ENCODE measurements at regions not wholly inside any gene's neighbourhood (a gene's known extent, or its start where the extent isn't known, plus 50 kb on each side); places are given as distances from the start of the nearest gene placed in this dataset.

DNA sequence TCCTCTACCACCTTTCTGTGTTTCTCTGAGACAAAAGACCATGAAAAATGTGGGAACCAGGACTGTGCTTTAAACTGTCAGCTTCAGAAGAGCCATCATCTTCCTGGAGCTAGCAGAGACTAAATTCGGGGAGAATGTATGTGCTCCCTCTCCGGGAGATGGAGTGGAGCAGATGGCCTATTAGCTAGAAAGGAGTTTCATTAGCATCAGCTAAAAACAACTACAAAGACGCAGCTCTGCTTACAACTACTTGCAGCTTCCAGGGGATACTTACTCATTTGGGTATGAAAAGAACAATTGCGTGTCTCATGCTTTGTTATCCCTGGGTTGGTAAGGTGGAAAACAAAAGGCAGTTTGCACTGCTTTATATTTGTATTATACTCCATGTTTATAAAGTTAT, 159.6 kb downstream of the MFSD1 start:
- Histone ChIP-seq H3K4me3 (ENCODE audit: low read length) (no peak overlapping the region), H3K9me3 (replicated peaks; ENCODE audit: control insufficient read depth, low read depth, low read length) (no peaks in the 10 kb centered on the region), H3K27ac (ENCODE audit: low read length) (no peak overlapping the region), H3K36me3 (ENCODE audit: control insufficient read depth, insufficient read depth, low read length) (no peaks in the 10 kb centered on the region), H3K27me3 (ENCODE audit: control insufficient read depth, insufficient read depth, low read length) (no peaks in the 10 kb centered on the region), H3K4me1 (ENCODE audit: control insufficient read depth, insufficient read depth, low read length) (no peaks in the 10 kb centered on the region)
- WGBS (ENCODE audit: insufficient coverage), result 40% methylated on average over 1 of the region's 4 CpGs
- DNase-seq, result no peak

DNA sequence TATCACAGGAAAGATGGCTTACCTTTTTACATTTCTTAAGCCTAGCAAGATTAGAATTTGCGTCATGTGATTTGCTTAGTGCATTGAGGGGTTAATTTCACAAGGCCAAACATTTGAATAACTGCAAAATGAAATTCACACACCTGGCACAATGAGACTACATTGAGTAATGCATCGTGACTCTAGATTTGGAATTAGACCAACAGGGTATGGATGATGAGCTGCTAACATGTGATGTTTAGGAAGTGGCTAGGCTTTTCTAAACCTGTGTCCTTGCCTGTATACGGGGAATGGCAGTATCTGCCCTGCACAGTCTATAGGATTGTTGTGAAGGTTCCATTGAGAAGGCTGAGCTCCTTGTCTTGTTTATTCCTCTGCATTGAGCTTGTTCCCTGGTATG, 160.1 kb downstream of the MFSD1 start:
- DNase-seq, result no peak
- Histone ChIP-seq H3K27me3 (ENCODE audit: control insufficient read depth, insufficient read depth, low read length) (no peaks in the 10 kb centered on the region), H3K4me3 (ENCODE audit: low read length) (no peak overlapping the region), H3K9me3 (replicated peaks; ENCODE audit: control insufficient read depth, low read depth, low read length) (no peaks in the 10 kb centered on the region), H3K27ac (ENCODE audit: low read length) (no peak overlapping the region), H3K36me3 (ENCODE audit: control insufficient read depth, insufficient read depth, low read length) (no peaks in the 10 kb centered on the region), H3K4me1 (ENCODE audit: control insufficient read depth, insufficient read depth, low read length) (no peaks in the 10 kb centered on the region)
- WGBS (ENCODE audit: insufficient coverage), result 88% methylated on average over 1 of the region's 3 CpGs

DNA sequence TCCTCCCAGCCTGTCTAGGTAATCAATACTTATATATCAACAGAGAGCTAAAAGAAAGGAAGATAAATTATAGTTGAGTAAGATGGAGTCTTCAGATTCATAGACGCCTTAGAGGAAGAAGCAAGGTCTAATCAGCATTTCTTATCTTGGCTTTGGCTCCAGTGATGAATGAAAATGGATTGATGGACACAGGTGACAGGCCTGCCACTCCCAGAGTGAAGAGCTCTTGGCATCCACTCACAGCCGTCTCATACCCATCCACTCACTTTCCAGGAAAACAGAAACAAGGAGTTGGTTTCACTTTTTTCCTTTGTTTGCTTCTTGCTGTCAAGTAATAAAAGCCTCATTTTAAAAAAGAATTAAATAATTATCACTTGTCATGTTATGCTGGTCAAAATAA, 168.2 kb downstream of the MFSD1 start:
- Histone ChIP-seq H3K27me3 (ENCODE audit: control insufficient read depth, insufficient read depth, low read length) (no peaks in the 10 kb centered on the region), H3K36me3 (ENCODE audit: control insufficient read depth, insufficient read depth, low read length) (no peaks in the 10 kb centered on the region), H3K9me3 (replicated peaks; ENCODE audit: control insufficient read depth, low read depth, low read length) (no peaks in the 10 kb centered on the region), H3K27ac (ENCODE audit: low read length) (no peak overlapping the region), H3K4me1 (ENCODE audit: control insufficient read depth, insufficient read depth, low read length) (no peaks in the 10 kb centered on the region), H3K4me3 (ENCODE audit: low read length) (no peak overlapping the region)
- no CpG with 5 or more reads among the region's 2 CpGs for WGBS (ENCODE audit: insufficient coverage)
- DNase-seq, result no peak

DNA sequence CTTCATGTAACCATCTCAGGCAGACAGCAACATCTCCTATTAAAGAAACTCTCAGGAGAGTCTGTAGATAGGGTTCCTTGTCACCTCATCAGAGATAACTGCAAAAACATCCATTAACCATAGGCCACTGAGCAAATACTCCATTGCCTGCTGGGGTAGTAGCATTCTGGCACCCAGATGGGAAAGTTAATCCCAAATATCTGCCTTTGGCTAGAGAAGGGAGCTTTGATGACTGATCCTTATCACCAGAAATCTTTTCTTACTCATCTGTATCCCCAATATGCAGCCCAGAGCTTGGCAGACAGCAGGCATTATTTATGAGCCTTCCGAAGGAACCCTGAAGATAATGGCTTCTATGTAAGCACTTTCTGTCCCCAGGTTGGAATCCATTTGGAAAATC, 173.1 kb downstream of the MFSD1 start:
- no CpG with 5 or more reads among the region's 1 CpG for WGBS (ENCODE audit: insufficient coverage)
- Histone ChIP-seq H3K36me3 (ENCODE audit: control insufficient read depth, insufficient read depth, low read length) (no peaks in the 10 kb centered on the region), H3K9me3 (replicated peaks; ENCODE audit: control insufficient read depth, low read depth, low read length) (no peaks in the 10 kb centered on the region), H3K27ac (ENCODE audit: low read length) (no peak overlapping the region), H3K27me3 (ENCODE audit: control insufficient read depth, insufficient read depth, low read length) (no peaks in the 10 kb centered on the region), H3K4me3 (ENCODE audit: low read length) (no peak overlapping the region), H3K4me1 (ENCODE audit: control insufficient read depth, insufficient read depth, low read length) (no peaks in the 10 kb centered on the region)
- DNase-seq, result no peak

DNA sequence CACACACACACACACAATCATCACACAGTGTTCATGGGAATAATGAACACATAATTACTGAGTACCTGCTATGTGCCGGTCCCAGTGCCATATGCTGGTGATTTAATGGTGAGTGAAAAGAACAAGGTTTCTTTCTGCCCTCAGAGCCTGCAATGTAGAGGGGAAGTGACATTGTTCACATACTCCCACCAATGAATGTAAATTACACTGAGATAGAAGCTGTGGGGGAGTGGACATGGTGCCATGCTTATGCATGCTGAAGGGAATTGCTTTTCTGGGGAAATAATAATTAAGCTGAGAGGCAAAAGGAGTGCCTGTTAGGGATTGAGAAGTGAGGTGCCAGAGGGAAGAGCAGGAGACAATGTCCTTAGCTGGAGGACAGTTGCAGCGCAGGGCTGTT, 175.1 kb downstream of the MFSD1 start:
- Histone ChIP-seq H3K4me1 (ENCODE audit: control insufficient read depth, insufficient read depth, low read length) (no peaks in the 10 kb centered on the region), H3K27ac (ENCODE audit: low read length) (no peak overlapping the region), H3K4me3 (ENCODE audit: low read length) (no peak overlapping the region), H3K36me3 (ENCODE audit: control insufficient read depth, insufficient read depth, low read length) (no peaks in the 10 kb centered on the region), H3K27me3 (ENCODE audit: control insufficient read depth, insufficient read depth, low read length) (no peaks in the 10 kb centered on the region), H3K9me3 (replicated peaks; ENCODE audit: control insufficient read depth, low read depth, low read length) (no peaks in the 10 kb centered on the region)
- no peak for DNase-seq
- 84% methylated on average over 1 of the region's 2 CpGs for WGBS (ENCODE audit: insufficient coverage)

DNA sequence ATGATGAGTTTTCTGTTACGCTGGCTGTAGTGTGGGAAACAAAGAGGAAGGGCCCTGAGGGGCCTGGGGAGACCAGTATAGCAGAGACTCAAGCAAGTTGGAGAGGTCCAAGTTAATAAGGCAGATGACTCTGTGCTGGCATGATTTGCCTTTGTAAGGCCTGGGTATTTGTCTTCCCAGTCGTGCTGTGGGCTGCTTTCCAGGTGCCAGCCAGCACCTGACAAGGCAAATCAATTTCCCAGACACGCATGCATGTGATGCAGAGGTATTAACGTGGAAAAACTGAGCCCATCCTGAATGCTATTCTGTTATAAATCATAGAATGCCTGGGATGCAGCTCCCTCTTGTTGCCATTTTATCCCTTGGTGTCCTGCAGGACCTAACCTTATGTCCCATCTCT, 175.6 kb downstream of the MFSD1 start:
- Histone ChIP-seq H3K9me3 (replicated peaks; ENCODE audit: control insufficient read depth, low read depth, low read length) (no peaks in the 10 kb centered on the region), H3K4me3 (ENCODE audit: low read length) (no peak overlapping the region), H3K27me3 (ENCODE audit: control insufficient read depth, insufficient read depth, low read length) (no peaks in the 10 kb centered on the region), H3K27ac (ENCODE audit: low read length) (no peak overlapping the region), H3K4me1 (ENCODE audit: control insufficient read depth, insufficient read depth, low read length) (no peaks in the 10 kb centered on the region), H3K36me3 (ENCODE audit: control insufficient read depth, insufficient read depth, low read length) (no peaks in the 10 kb centered on the region)
- 46% methylated on average over 4 of the region's 4 CpGs for WGBS (ENCODE audit: insufficient coverage)
- DNase-seq, result no peak

DNA sequence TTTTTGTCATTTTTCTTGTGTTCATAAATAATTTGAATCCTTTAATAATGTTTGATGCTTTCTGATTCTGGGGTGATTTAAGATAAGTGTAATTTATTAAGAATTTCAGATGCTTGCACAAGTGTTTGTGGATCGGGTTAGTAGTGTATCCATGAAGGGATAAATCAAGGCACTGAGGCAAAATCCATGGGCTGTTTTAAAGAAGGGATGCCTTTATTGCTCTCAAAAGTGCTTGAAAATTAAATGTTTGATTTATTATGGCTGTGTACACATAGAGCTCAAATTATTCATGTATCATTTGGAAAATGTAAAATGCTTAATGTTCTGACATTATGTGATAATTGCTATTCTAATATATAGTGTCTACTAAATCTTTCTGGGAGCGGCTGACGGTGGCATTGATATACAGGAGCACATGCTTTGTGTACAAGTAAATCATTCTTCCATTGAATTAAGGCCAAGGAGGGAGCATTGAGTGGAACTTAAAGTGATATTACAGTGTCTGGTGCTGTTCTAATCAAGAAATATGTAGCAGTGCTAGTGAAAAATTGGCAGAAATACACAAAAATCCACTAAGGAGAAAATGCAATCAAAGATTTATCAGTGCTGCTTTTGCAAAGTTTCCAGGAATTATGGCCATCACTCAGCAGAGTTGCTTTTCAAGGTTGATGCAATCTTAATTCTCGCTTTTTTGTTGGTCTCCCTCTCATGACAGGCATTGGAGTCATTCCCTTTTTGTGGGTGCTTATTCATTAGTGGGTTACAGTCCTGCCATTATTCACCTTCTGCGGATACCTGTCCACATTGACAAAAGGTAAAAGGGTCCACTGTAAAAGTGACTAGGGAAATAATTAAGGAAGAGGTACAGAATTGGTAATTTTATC, 181.6 kb downstream of the MFSD1 start:
- Histone ChIP-seq H3K4me3 (ENCODE audit: low read length) (no peak overlapping the region), H3K4me1 (ENCODE audit: control insufficient read depth, insufficient read depth, low read length) (no peaks in the 10 kb centered on the region), H3K36me3 (ENCODE audit: control insufficient read depth, insufficient read depth, low read length) (no peaks in the 10 kb centered on the region), H3K27ac (ENCODE audit: low read length) (no peak overlapping the region), H3K27me3 (ENCODE audit: control insufficient read depth, insufficient read depth, low read length) (no peaks in the 10 kb centered on the region), H3K9me3 (replicated peaks; ENCODE audit: control insufficient read depth, low read depth, low read length) (no peaks in the 10 kb centered on the region)
- 78% methylated on average over 1 of the region's 5 CpGs for WGBS (ENCODE audit: insufficient coverage)
- no peak for DNase-seq

DNA sequence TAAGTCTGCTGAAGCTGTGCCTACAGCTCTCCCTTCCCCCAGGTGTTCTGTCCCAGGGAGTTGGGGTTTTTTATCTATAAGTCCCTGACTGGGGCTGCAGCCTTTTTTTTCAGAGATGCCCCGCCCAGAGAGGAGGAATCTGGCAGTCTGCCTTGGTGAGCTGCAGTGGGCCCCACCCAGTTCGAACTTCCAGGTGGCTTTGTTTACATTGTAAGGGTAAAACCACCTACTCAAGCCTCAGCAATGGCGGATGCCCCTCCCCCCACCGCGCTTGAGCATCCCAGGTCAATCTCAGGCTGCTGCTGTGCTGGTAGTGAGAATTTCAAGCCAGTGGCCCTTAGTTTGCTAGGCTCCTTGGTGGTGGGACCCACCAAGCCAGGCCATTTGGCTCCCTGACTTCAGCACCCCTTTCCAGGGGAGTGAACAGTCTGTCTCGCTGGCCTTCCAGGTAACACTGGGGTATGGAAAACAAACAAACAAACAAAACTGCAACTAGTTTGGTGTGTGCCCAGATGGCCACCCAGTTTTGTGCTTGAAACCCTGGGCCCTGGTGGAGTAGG, 189.4 kb downstream of the MFSD1 start:
- no peaks in the 10 kb centered on the region for H3K27me3 ChIP-seq (ENCODE audit: control insufficient read depth, insufficient read depth, low read length)
- H3K4me1 ChIP-seq (ENCODE audit: control insufficient read depth, insufficient read depth, low read length), result no peaks in the 10 kb centered on the region
- H3K9me3 ChIP-seq (replicated peaks; ENCODE audit: control insufficient read depth, low read depth, low read length), result no peaks in the 10 kb centered on the region
- no peaks in the 10 kb centered on the region for H3K36me3 ChIP-seq (ENCODE audit: control insufficient read depth, insufficient read depth, low read length)
- no peak overlapping the region for H3K4me3 ChIP-seq (ENCODE audit: low read length)
- DNase-seq, result no peak
- WGBS (ENCODE audit: insufficient coverage), result 44% methylated on average over 4 of the region's 6 CpGs
- H3K27ac ChIP-seq (ENCODE audit: low read length), result no peak overlapping the region

DNA sequence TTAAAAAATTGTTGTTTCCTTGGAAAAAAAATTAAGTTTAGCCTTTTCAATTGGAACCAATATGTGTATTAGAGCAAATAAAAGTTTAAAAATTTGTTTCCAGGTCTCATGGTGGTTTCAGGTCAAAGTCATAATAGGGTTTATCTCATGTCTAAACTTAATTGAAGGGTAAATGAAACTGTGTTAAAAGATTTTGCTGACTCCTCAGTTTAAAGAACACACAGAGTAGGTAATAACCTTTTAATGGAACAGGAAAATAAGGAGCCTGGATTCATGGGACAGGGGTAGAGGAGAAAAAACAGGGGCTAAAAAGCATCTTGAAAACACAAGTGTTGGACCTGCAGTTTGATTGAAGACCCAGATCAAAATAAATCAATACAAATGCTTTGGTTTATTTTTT, 190.6 kb downstream of the MFSD1 start:
- Histone ChIP-seq H3K4me3 (ENCODE audit: low read length) (no peak overlapping the region), H3K36me3 (ENCODE audit: control insufficient read depth, insufficient read depth, low read length) (no peaks in the 10 kb centered on the region), H3K27ac (ENCODE audit: low read length) (no peak overlapping the region), H3K4me1 (ENCODE audit: control insufficient read depth, insufficient read depth, low read length) (no peaks in the 10 kb centered on the region), H3K27me3 (ENCODE audit: control insufficient read depth, insufficient read depth, low read length) (no peaks in the 10 kb centered on the region), H3K9me3 (replicated peaks; ENCODE audit: control insufficient read depth, low read depth, low read length) (no peaks in the 10 kb centered on the region)
- no peak for DNase-seq

DNA sequence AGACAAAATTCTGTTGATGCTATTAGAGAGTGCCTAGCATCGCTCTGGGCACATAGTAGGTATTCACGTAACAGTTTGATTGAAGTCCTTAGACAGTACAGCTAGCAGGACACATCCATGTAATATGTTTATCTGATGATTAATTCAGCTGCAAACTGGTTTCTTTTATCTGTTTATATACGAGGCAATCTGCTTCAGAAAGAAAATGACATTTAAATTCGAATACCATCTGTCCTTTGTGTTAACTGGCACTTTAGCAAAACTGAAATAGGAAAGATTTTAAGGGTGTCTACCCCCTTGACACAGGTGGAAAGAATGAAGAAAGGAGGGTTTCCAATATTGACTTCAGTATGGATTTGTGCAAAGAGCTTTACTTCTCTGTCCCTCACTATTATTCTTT, 192.5 kb downstream of the MFSD1 start:
- Histone ChIP-seq H3K36me3 (ENCODE audit: control insufficient read depth, insufficient read depth, low read length) (no peaks in the 10 kb centered on the region), H3K27me3 (ENCODE audit: control insufficient read depth, insufficient read depth, low read length) (no peaks in the 10 kb centered on the region)

More for the DNA sequence above, 192.5 kb downstream of the MFSD1 start:
- no peaks in the 10 kb centered on the region for H3K9me3 ChIP-seq (replicated peaks; ENCODE audit: control insufficient read depth, low read depth, low read length)
- DNase-seq, result no peak
- no peaks in the 10 kb centered on the region for H3K4me1 ChIP-seq (ENCODE audit: control insufficient read depth, insufficient read depth, low read length)
- H3K27ac ChIP-seq (ENCODE audit: low read length), result no peak overlapping the region
- WGBS (ENCODE audit: insufficient coverage), result no CpG with 5 or more reads among the region's 4 CpGs
- H3K4me3 ChIP-seq (ENCODE audit: low read length), result no peak overlapping the region

Data from muscle of leg (tissue), 3 donors.